CD14-positive monocyte (primary cell): ENCODE measurements at regions not wholly inside any gene's neighbourhood (a gene's known extent, or its start where the extent isn't known, plus 50 kb on each side); places are given as distances from the start of the nearest gene placed in this dataset.

Experiments
- DNase-seq, 3 donors: peaks; one replicate each; pipeline ENCODE4 v3.0.0-alpha.2; 2011 to 2022
- H2AFZ ChIP-seq: 2 replicates; pipeline ENCODE4 v1.6.0; 2012; ENCODE audit warnings: mild to moderate bottlenecking, low read depth, low read length, inconsistent platforms; ENCODE audit not compliant: insufficient read depth, poor library complexity, severe bottlenecking
- H3K27ac ChIP-seq, 2 donors: 1 replicate in 1 of 2; 2 replicates in 1 of 2; pipeline ENCODE4 v1.5.1; 2012 to 2013; ENCODE audit warnings: low read length in 2 of 2, control low read depth in 1 of 2, inconsistent platforms in 1 of 2, low read depth in 1 of 2, mild to moderate bottlenecking in 1 of 2
- H3K27me3 ChIP-seq, 2 donors: one replicate each; pipeline versions ENCODE4 v1.6.0 to v1.6.1; 2011 to 2013; ENCODE audit warnings: low read length in 2 of 2; ENCODE audit not compliant: control insufficient read depth in 2 of 2, insufficient read depth in 2 of 2
- H3K36me3 ChIP-seq, 2 donors: replicated peaks in 1 of 2; 1 replicate in 1 of 2; 2 replicates in 1 of 2; pipeline versions ENCODE4 v1.5.1 to v1.6.1; 2012 to 2013; ENCODE audit warnings: low read length in 2 of 2, control low read depth in 1 of 2, inconsistent platforms in 1 of 2, mild to moderate bottlenecking in 1 of 2; ENCODE audit not compliant: insufficient read depth in 2 of 2, control insufficient read depth in 1 of 2
- H3K4me1 ChIP-seq, 2 donors: 1 replicate in 1 of 2; 2 replicates in 1 of 2; pipeline versions ENCODE4 v1.5.1 to v1.6.1; 2012 to 2013; ENCODE audit warnings: low read length in 2 of 2, control low read depth in 1 of 2, inconsistent platforms in 1 of 2, mild to moderate bottlenecking in 1 of 2, moderate library complexity in 1 of 2; ENCODE audit not compliant: insufficient read depth in 2 of 2, control insufficient read depth in 1 of 2
- H3K4me2 ChIP-seq: replicated peaks from 2 replicates; pipeline ENCODE3; 2012; ENCODE audit warnings: low read length, moderate library complexity, mild to moderate bottlenecking; ENCODE audit not compliant: poor library complexity, severe bottlenecking; ENCODE audit errors: extremely low read depth
- H3K4me3 ChIP-seq, 3 experiments: fragments of 200-600 bp in 1 of 3; sonication (generic) in 1 of 3; replicated peaks in 1 of 3; 1 replicate in 2 of 3; 2 replicates in 1 of 3; pipeline ENCODE4 v1.5.1; 2011 to 2013; ENCODE audit warnings: low read length in 3 of 3, mild to moderate bottlenecking in 3 of 3, control low read depth in 2 of 3, low read depth in 2 of 3, inconsistent platforms in 1 of 3, moderate library complexity in 1 of 3
- H3K79me2 ChIP-seq: 2 replicates; pipeline ENCODE4 v1.6.0; 2012; ENCODE audit warnings: mild to moderate bottlenecking, control low read depth, inconsistent platforms, low read length, moderate library complexity; ENCODE audit not compliant: insufficient read depth
- H3K9ac ChIP-seq: 2 replicates; pipeline ENCODE4 v1.6.0; 2017; ENCODE audit warnings: low read length, mild to moderate bottlenecking; ENCODE audit not compliant: insufficient read depth, poor library complexity, severe bottlenecking
- H3K9me3 ChIP-seq, 2 donors: replicated peaks in 1 of 2; 1 replicate in 1 of 2; 2 replicates in 1 of 2; pipeline versions ENCODE4 v1.5.1 to v1.6.1; 2012 to 2013; ENCODE audit warnings: low read length in 2 of 2, control low read depth in 1 of 2; ENCODE audit not compliant: control insufficient read depth in 1 of 2, insufficient read depth in 1 of 2
- H4K20me1 ChIP-seq: 2 replicates; pipeline ENCODE4 v1.6.0; 2012; ENCODE audit warnings: mild to moderate bottlenecking, low read length, control low read depth, moderate library complexity; ENCODE audit not compliant: insufficient read depth
- H3K27ac Mint-ChIP-seq, 7 donors: one replicate each; pipeline ENCODE4 v1.8.0; 2020; ENCODE audit warnings: mild to moderate bottlenecking in 7 of 7, mixed read lengths in 7 of 7, moderate library complexity in 6 of 7, inconsistent platforms in 2 of 7
- H3K27me3 Mint-ChIP-seq, 3 donors: one replicate each; pipeline ENCODE4 v1.8.0; 2021 to 2022; ENCODE audit warnings: low read depth in 3 of 3, mild to moderate bottlenecking in 3 of 3, mixed read lengths in 3 of 3, moderate library complexity in 3 of 3, inconsistent platforms in 1 of 3
- H3K36me3 Mint-ChIP-seq, 2 donors: one replicate each; pipeline ENCODE4 v1.8.0; 2020; ENCODE audit warnings: mixed read lengths in 2 of 2, inconsistent platforms in 1 of 2, mild to moderate bottlenecking in 1 of 2
- H3K4me1 Mint-ChIP-seq: one replicate; pipeline ENCODE4 v1.8.0; 2020; ENCODE audit warnings: mild to moderate bottlenecking, mixed read lengths
- H3K4me3 Mint-ChIP-seq, 2 donors: one replicate each; pipeline ENCODE4 v1.8.0; 2020; ENCODE audit warnings: mild to moderate bottlenecking in 2 of 2, mixed read lengths in 2 of 2, moderate library complexity in 1 of 2
- H3K9me3 Mint-ChIP-seq, 7 donors: one replicate each; pipeline ENCODE4 v1.8.0; 2020 to 2022; ENCODE audit warnings: mixed read lengths in 7 of 7, mild to moderate bottlenecking in 6 of 7, moderate library complexity in 6 of 7, inconsistent platforms in 2 of 7
- CTCF ChIP-seq: fragments of 200-600 bp; IDR thresholded peaks from one replicate; pipeline ENCODE4 v1.8.0; 2022; ENCODE audit warnings: antibody characterized with exemption, mild to moderate bottlenecking
- WGBS: methylation state at CpG from one replicate; pipeline ENCODE4 v1.1.5; 2013; ENCODE audit warnings: missing lambda C conversion rate; ENCODE audit not compliant: insufficient coverage; 5-methylcytosine and 5-hydroxymethylcytosine counted together
- intact Hi-C, 2 donors: fragments of 100-400 bp; cut with micrococcal nuclease; formaldehyde crosslinking; loops; one replicate each; pipeline versions ENCODE4 v1.15.0 to v1.15.1; 2023

- no peak overlapping the region for H3K9ac ChIP-seq
- no peak overlapping the region for H3K27ac ChIP-seq
- H3K27me3 ChIP-seq: no peaks in the 10 kb centered on the region
- no peaks in the 10 kb centered on the region for H3K4me1 ChIP-seq
- peaks cover 10 to 17% (median 11%) of the 10 kb centered on the region in 7 donors for H3K9me3 Mint-ChIP-seq
- H3K36me3 ChIP-seq: no peaks in the 10 kb centered on the region
- no peak overlapping the region for H3K4me3 ChIP-seq
- TF ChIP-seq CTCF: no peak
- no peak for DNase-seq
- no peaks in the 10 kb centered on the region for H4K20me1 ChIP-seq
- intact Hi-C loops: no loop called here
- no peak overlapping the region for H3K4me3 Mint-ChIP-seq
- peaks cover 0 to 1% (median 0%) of the 10 kb centered on the region in 3 donors for H3K27me3 Mint-ChIP-seq
- H2AFZ ChIP-seq: no peak overlapping the region
- peaks cover 4% of the 10 kb centered on the region for H3K4me1 Mint-ChIP-seq
- H3K9me3 ChIP-seq: peaks cover 0 to 6% of the 10 kb centered on the region in 2 donors
- H3K27ac Mint-ChIP-seq: no peak overlapping the region
- no peaks in the 10 kb centered on the region for H3K79me2 ChIP-seq
- H3K36me3 Mint-ChIP-seq: no peaks in the 10 kb centered on the region
- H3K4me2 ChIP-seq: no peak overlapping the region
Observed at GRCh38 chr10:31741473-31741872, 187.2 kb downstream of the ARHGAP12 start.

- Histone ChIP-seq H3K9me3 (peaks cover 0 to 12% of the 10 kb centered on the region in 2 donors), H3K9ac (no peak overlapping the region), H3K79me2 (no peaks in the 10 kb centered on the region), H3K4me3 (no peak overlapping the region), H3K4me2 (no peak overlapping the region), H3K36me3 (no peaks in the 10 kb centered on the region), H4K20me1 (no peaks in the 10 kb centered on the region), H3K4me1 (no peaks in the 10 kb centered on the region), H3K27ac (no peak overlapping the region), H3K27me3 (no peaks in the 10 kb centered on the region), H2AFZ (no peak overlapping the region)
- Mint-ChIP-seq H3K4me3 (no peak overlapping the region), H3K36me3 (no peaks in the 10 kb centered on the region), H3K4me1 (no peaks in the 10 kb centered on the region), H3K9me3 (peaks cover 15 to 25% (median 19%) of the 10 kb centered on the region in 7 donors), H3K27ac (no peak overlapping the region), H3K27me3 (peaks cover 0 to 1% (median 0%) of the 10 kb centered on the region in 3 donors)
- no peak for TF ChIP-seq CTCF
- intact Hi-C loops: no loop called here
- DNase-seq: no peak
- no CpG with 5 or more reads among the region's 1 CpG for WGBS
Observed at GRCh38 chr10:31739711-31740110, 188.9 kb downstream of the ARHGAP12 start.
